GM23338 (cell line): ENCODE measurements at regions not wholly inside any gene's neighbourhood (a gene's known extent, or its start where the extent isn't known, plus 50 kb on each side); places are given as distances from the start of the nearest gene placed in this dataset.

Source experiments
- ATAC-seq: fragments of 200-7000 bp; cut with Tn5 transposase; 3 replicates; pipeline ENCODE4 v1.9.1; 2020
- DNase-seq: peaks from one replicate; pipeline ENCODE4 v3.0.0-alpha.2; 2015; ENCODE audit warnings: low spot score
- H2AFZ ChIP-seq: fragments of 200-600 bp; sonication (generic); 2 replicates; pipeline ENCODE4 v1.8.0; 2016; ENCODE audit warnings: antibody characterized with exemption, mild to moderate bottlenecking, moderate library complexity
- H3F3A ChIP-seq: fragments of 200-600 bp; sonication (generic); replicated peaks from 2 replicates; pipeline ENCODE4 v1.8.0; 2017; ENCODE audit warnings: antibody characterized with exemption, mixed run types, low read depth
- H3K27ac ChIP-seq: fragments of 200-600 bp; sonication (generic); 2 replicates; pipeline ENCODE4 v1.6.1; 2016; ENCODE audit warnings: low read depth
- H3K27me3 ChIP-seq: fragments of 200-600 bp; sonication (generic); 2 replicates; pipeline ENCODE4 v1.8.0; 2016; ENCODE audit warnings: mild to moderate bottlenecking, mixed run types, moderate library complexity; ENCODE audit not compliant: insufficient read depth
- H3K36me3 ChIP-seq: fragments of 200-600 bp; sonication (generic); 2 replicates; pipeline ENCODE4 v1.8.0; 2016; ENCODE audit warnings: mild to moderate bottlenecking; ENCODE audit not compliant: insufficient read depth
- H3K4me1 ChIP-seq: fragments of 200-600 bp; sonication (generic); 2 replicates; pipeline ENCODE4 v1.8.0; 2016; ENCODE audit warnings: mild to moderate bottlenecking, moderate library complexity; ENCODE audit not compliant: insufficient read depth
- H3K4me2 ChIP-seq: fragments of 200-600 bp; sonication (generic); 2 replicates; pipeline ENCODE4 v1.7.1; 2017; ENCODE audit warnings: mixed run types
- H3K4me3 ChIP-seq: fragments of 200-600 bp; sonication (generic); 2 replicates; pipeline ENCODE4 v1.6.1; 2016; ENCODE audit warnings: mixed run types
- H3K79me2 ChIP-seq: fragments of 200-600 bp; sonication (generic); replicated peaks from 2 replicates; pipeline ENCODE4 v1.8.0; 2017; ENCODE audit warnings: mild to moderate bottlenecking; ENCODE audit not compliant: insufficient read depth
- H3K9me2 ChIP-seq: fragments of 200-600 bp; sonication (generic); 2 replicates; pipeline ENCODE4 v1.8.0; 2017; ENCODE audit not compliant: insufficient read depth
- H4K20me1 ChIP-seq: fragments of 200-600 bp; sonication (generic); replicated peaks from 2 replicates; pipeline ENCODE4 v1.8.0; 2017; ENCODE audit warnings: mild to moderate bottlenecking; ENCODE audit not compliant: insufficient read depth
- H3K27ac Mint-ChIP-seq: 2 replicates; pipeline ENCODE4 v1.8.0; 2020; ENCODE audit warnings: inconsistent platforms, mild to moderate bottlenecking, moderate library complexity, mixed read lengths
- H3K27me3 Mint-ChIP-seq: 3 replicates; pipeline ENCODE4 v1.8.0; 2022; ENCODE audit warnings: low read depth, mild to moderate bottlenecking, moderate library complexity, mixed read lengths, inconsistent platforms; ENCODE audit not compliant: insufficient read depth, poor library complexity
- H3K36me3 Mint-ChIP-seq: 3 replicates; pipeline ENCODE4 v1.8.0; 2021; ENCODE audit warnings: low read depth, mild to moderate bottlenecking, inconsistent platforms, moderate library complexity, mixed read lengths
- H3K4me1 Mint-ChIP-seq: 3 replicates; pipeline ENCODE4 v1.8.0; 2020; ENCODE audit warnings: mild to moderate bottlenecking, inconsistent platforms, mixed read lengths
- H3K4me3 Mint-ChIP-seq: 3 replicates; pipeline ENCODE4 v1.8.0; 2021; ENCODE audit warnings: moderate library complexity, mild to moderate bottlenecking, inconsistent platforms, mixed read lengths
- H3K9me3 Mint-ChIP-seq: 3 replicates; pipeline ENCODE4 v1.8.0; 2020; ENCODE audit warnings: moderate library complexity, mild to moderate bottlenecking, inconsistent platforms, mixed read lengths
- CTCF ChIP-seq, 2 experiments: fragments of 200-600 bp in 1 of 2; sonication (generic) in 1 of 2; conservative IDR thresholded peaks; 2 replicates each; pipeline versions ENCODE4 v1.5.1 to v1.6.1; 2016 to 2017; ENCODE audit warnings: antibody characterized with exemption in 2 of 2, low read depth in 2 of 2, mild to moderate bottlenecking in 2 of 2, moderate library complexity in 1 of 2
- ETS1 ChIP-seq: IDR thresholded peaks from 2 replicates; pipeline ENCODE4 v1.6.1; 2016; ENCODE audit warnings: antibody characterized with exemption
- EZH2 ChIP-seq: fragments of 200-600 bp; sonication (generic); IDR thresholded peaks from one replicate; pipeline ENCODE4 v1.8.0; 2017; ENCODE audit warnings: antibody characterized with exemption, mild to moderate bottlenecking, low read depth; ENCODE audit not compliant: unreplicated experiment
- EZH2phosphoT487 ChIP-seq: fragments of 200-600 bp; sonication (generic); IDR thresholded peaks from one replicate; pipeline ENCODE4 v1.8.1; 2018; ENCODE audit warnings: antibody characterized with exemption; ENCODE audit not compliant: unreplicated experiment
- NANOG ChIP-seq: IDR thresholded peaks from 2 replicates; pipeline ENCODE4 v1.6.1; 2016; ENCODE audit warnings: antibody characterized with exemption, borderline replicate concordance
- REST ChIP-seq: IDR thresholded peaks from one replicate; pipeline ENCODE4 v1.6.1; 2018; ENCODE audit warnings: antibody characterized with exemption; ENCODE audit not compliant: unreplicated experiment
- ZNF331 ChIP-seq: fragments of 250-450 bp; sonication (Bioruptor Pico); IDR thresholded peaks from 2 replicates; pipeline ENCODE4 v1.5.0; 2020; ENCODE audit warnings: low read depth, mild to moderate bottlenecking, moderate library complexity

GRCh38 chr1:176325664-176326063 is 118.6 kb upstream of the COP1 start (continued):
- no peak for TF ChIP-seq ETS1
- TF ChIP-seq NANOG = no peak
- no peak for TF ChIP-seq EZH2
- no peak for TF ChIP-seq CTCF (conservative IDR thresholded peaks at IDR 0.05; ENCODE audit: low read depth in 2 of 2)
- no peak for TF ChIP-seq ZNF331 (CRISPR knock-in tag)

- no peak overlapping the region for H3K4me2 ChIP-seq
- no peaks in the 10 kb centered on the region for H3K36me3 ChIP-seq
- Mint-ChIP-seq H3K9me3 (no peaks in the 10 kb centered on the region), H3K4me3 (no peak overlapping the region), H3K36me3 (no peaks in the 10 kb centered on the region), H3K4me1 (no peaks in the 10 kb centered on the region), H3K27ac (no peak overlapping the region), H3K27me3 (no peaks in the 10 kb centered on the region)
- H3K27ac ChIP-seq = no peak overlapping the region
- ATAC-seq = no peak
- no peaks in the 10 kb centered on the region for H3K27me3 ChIP-seq
- no peaks in the 10 kb centered on the region for H4K20me1 ChIP-seq
- H3K79me2 ChIP-seq = no peaks in the 10 kb centered on the region
- no peak for DNase-seq
- no peak overlapping the region for H2AFZ ChIP-seq
- H3K4me3 ChIP-seq = no peak overlapping the region
- TF ChIP-seq EZH2phosphoT487 (no peak), REST (no peak)
- H3K4me1 ChIP-seq = no peaks in the 10 kb centered on the region
- H3F3A ChIP-seq = no peaks in the 10 kb centered on the region
- 0 out of 2 replicates have a peak, but pooled peaks cover 4% of the 10 kb centered on the region for H3K9me2 ChIP-seq
Measured at GRCh38 chr1:176323472-176323871, 116.4 kb upstream of the COP1 start.
